ENCODE measurements at regions not wholly inside any gene's neighbourhood (a gene's known extent, or its start where the extent isn't known, plus 50 kb on each side); places are given as distances from the start of the nearest gene placed in this dataset.

DNA sequence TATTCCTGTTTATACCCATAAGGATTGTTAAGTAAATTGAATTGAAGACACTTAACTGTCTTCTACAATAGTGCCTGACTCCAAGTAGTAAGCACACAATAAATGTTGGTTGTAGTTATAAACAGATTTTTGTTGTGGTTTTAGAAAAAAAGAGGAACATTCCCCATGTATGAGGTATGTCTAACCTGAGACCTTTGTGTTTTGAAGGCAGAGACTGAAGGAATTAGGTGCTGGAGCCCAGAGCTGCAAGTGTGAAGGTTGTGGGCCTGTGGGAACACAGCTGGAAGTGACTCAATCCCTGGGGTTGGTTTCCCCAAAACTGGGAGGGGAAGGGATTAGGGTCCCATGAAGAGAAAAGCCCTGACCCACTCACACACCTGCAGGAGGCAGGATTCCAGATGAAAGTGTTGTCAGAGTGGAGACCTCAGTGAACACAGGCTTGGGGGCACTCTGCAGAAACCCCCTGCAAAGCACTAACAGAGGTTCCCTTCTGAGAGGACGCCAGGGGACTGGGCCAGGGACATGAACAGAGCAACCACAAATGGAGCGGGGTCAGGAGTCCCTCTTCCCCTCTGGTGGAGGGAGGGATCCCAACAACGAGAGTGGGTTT lies 265.1 kb upstream of the KLF14 start:
- DNase-seq (ENCODE audit: low read depth): no peak

DNA sequence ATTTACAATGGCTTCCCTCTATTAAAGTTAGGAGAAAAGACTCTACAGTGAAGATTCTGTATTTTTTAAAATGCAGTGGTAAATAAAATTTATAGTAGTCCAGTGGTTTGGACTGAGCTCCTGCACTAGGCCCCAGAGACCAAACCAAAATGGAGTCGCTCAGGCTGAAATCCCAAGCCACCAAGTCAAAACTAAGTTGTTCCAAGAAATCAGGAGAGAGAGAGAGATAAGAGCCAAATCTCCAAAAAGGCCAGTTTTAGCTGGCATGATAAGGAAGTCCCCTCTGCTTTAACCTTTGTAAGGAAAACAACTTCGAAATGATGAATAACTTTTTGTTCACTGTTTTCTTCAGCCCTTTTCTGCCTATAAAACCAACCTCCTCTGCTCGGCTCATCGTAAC lies 265.9 kb upstream of the KLF14 start:
- no peak for DNase-seq (ENCODE audit: low read depth)

DNA sequence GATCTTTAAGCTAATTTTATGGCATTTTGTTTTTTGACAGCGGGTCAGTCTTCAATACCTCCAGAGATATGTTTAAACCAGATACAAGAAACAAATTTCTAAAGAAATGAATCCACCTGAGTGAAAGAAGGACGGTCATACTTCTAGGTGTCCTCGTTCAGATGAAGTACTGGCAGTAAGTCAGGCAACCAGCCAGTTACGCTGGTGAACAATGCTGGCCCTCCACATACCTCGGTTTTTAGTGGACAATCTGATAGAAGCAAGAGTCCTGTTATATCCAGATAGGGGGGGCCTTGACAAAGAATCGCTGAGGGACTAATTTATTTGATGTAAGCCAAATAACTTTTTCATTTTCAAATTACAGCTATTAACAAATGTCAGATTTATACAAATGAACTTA lies 266.4 kb upstream of the KLF14 start:
- DNase-seq (ENCODE audit: low read depth): no peak

DNA sequence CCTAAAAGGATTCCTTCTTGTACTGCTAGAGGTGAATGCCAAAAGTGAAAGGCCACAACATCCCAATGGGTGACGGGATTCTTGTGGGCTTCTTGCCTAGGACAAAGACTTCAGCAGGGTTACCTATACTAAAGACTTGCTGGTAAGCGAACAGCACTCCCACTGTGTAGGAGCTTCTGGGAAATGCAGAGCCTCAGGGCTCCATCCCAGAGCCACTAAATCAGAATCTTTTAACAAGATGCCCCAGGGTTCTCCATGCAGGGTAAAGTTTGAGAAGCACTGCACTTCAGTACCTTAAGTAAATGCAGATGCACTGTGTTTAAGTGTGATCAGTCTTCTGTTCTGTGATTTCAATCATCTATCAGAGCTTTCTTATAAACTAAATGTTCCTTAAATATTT lies 266.9 kb upstream of the KLF14 start:
- DNase-seq (ENCODE audit: low read depth): no peak

DNA sequence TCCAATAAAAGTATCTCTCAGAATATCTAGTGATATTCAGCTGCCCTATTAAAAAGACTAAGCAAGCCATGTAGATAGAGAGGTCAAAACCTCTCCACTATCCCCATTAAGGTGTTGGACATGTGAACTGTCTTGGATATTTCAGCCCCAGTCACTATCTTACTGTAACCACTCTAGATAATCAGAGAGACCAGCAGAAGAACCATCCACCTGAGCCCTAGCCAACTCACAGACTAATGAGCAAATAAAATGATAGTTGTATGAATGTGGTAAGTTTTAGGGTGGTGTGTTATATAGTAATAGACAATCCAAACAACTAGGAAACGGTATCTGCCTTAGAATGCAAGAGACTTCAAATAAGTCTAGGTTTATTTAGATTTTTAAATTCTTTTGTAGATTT lies 268.6 kb upstream of the KLF14 start:
- DNase-seq (ENCODE audit: low read depth): no peak

DNA sequence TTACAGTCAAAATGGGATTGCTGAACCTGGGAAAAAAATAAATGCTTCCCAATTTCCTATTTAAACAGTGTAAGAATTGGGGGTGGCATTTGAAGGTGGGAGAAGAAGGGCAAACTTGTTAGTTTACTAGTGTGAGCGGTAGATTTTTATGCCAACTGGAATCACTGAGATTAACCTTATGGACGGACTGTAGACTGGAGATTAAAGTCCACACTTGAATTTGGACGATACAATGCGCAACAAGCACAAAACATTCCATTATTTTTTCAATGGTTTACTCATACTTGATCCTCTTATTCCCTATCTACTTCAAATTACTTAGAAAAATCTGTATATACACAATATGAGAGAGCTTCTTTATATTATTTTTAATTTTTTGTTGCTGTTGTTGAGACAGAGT lies 269.6 kb upstream of the KLF14 start:
- no peak for DNase-seq (ENCODE audit: low read depth)

DNA sequence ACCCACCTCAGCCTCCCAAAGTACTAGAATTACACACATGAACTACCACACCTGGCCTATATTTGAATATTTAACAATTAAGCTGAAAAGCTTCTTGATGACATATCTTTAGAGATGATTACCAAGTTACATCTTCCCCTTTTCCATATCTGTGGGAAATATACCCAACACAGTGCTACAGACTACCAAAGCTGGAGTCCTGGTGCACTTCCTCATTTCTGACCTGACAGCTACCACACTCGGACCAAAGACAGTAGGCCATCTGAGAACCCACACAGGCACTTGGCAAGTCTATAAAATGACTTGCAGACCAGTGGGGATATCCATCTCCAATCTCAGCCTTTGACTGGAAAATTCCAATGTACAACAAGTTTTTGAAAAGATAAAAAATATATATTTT lies 270.4 kb upstream of the KLF14 start:
- DNase-seq (ENCODE audit: low read depth): no peak

DNA sequence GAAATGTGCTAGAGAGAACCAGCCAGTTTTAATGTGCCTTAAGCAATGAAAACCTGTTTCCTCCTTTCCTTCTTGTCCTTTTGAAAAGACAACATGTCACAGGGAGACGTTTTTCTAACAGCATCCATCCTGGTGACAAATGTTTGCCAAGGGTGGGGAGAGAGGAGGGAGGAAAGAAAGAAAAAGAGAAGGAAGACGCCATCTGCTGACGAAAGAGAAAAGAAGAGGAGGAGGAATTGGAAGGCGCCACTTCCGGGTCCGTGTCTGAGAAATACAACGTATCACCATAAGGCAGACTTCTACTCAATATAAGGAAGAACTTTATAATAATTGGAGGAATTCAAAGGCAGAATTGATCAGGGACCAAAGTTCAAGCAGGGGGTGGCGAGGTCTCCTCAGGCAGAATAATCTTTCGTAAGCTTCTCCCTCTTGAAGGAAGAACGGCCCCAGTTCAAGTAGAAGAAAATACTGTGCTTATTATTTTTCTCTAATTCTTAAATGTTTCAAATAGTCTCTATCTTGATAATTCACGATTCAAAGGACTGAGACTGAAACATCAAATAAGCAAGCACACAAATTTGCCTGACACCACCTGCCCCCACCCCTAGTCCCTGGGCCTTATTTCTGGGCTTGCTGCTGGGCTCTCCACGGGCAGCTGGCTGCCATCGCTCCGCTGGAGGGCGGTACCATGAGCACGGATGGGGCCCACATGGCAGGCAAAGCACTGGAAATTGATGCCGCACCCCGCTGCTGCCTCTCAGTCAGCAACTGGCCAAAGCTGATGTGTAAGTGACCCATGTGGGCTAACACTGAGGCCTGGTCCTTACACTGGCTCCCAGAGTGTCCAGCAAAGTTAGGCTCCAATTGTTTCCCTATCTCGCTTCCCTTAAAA lies 273.7 kb upstream of the KLF14 start:
- peak; percentile 37 for DNase-seq (ENCODE audit: low read depth)

DNA sequence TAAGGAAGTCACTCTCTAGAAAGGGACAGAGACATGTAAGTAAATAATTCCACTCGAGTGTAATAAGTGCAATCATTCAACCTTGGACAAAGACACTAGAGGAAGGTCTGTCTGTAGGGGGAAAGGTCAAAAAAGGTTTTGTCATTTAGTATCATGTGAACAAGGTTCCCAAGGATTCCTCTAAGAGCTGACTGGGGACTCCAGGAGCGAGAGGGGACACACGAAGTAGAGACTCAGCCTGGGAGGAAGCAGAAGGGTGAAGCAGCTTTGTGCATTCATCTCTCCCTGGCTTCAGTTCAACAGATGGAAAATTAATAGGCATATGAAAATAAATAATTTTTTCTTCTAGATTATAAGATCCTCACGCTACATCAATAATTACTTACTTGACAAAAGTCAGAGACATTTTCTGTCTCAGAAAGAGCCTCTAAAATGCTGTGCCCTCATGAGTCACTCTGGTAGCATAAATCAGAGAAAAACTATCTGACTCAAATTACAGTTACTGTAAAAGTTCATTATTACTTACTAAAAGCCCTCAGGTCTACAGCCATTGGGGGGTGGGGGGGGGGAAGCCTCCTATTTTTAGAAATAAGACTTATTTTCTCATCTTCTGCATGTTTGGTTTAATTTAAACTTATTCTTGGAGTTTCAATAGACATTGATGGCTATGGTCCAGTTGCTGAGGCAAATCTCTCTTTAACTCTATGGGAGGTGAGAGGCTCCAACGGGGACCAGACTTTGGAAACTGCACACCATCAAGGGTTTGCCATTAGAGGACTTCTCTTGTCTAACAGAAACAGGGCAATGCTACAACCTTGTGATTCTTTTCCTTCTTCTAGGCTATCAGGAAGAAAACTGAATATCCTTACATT lies 275.1 kb upstream of the KLF14 start:
- no peak for DNase-seq (ENCODE audit: low read depth)

DNA sequence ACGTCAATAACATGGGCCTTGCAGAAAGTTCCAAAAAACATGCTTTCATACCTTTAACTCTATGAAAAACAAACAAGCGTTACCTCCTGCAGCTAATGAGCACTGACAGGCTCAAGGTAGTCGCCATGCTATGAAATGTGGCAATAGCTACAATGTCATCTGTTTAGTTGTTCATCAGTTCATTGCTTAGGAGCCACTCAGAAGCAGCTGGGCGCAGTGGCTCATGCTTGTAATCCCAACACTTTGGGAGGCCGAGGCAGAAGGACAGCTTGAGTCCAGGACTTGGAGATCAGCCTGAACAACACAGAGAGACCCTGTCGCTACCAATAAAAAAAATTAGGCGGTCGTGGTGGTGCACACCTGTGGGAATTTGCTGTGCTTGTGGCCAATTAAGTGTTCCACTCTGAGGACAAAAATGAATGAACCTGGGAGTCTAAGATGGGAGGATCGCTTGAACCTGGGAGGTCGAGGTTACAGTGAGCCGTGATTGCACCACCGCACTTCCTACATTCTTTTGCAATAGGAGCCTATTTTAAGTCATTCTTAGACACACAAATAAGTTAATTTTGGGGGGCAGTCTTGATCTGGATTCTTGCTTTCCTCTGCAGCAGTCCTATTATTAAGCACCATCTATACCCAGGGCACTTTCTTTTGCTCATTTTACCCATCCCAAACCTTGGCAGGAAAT lies 276.2 kb upstream of the KLF14 start:
- DNase-seq (ENCODE audit: low read depth): no peak

DNA sequence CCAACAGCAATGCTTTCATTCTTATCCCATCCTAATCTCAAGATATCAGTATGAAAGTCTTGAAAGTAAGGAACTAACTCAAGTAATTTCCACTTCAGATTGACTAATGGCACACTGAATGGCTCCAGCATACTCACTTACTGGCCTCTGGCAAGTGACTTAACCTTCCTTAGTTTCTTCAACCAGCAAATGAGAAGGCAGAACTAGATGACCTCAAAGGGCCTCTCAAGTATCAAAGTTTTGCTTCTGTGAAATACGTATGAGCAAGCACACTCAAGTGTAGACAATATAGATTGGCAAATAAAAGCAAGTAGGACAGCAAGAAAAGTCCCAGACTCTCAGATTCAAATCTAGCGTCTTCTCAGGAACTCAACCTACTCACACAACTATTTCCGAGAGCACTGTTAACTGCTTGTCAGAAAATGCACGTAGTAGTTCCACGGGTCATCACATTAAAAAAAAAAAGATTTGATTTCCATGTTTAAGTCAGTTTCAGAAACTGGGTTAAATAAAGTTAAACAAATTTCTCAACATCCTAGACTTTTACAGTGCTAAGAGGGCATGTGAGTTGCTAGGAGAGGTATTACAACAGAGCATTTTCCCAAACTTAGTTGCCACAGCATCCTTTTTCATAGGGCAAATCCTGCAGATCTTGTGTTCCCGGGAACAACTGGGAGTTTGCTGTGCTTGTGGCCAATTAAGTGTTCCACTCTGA lies 276.9 kb upstream of the KLF14 start:
- no peak for DNase-seq (ENCODE audit: low read depth)

DNA sequence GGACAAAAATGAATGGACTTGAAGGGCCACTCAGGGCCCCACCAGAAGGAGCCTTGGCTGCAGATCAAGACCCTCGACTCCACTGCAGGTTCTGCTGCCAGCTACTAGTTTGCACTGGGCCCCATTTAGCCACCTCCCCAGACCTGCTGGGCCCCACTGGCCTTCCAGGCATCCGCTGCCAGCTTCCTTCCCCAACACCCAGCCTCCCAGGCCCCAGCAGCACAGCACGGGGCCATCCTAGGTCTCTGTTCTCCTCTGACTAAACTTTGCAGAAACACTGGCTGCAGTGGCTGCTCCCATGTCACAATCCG lies 277.4 kb upstream of the KLF14 start:
- no peak for DNase-seq (ENCODE audit: low read depth)

DNA sequence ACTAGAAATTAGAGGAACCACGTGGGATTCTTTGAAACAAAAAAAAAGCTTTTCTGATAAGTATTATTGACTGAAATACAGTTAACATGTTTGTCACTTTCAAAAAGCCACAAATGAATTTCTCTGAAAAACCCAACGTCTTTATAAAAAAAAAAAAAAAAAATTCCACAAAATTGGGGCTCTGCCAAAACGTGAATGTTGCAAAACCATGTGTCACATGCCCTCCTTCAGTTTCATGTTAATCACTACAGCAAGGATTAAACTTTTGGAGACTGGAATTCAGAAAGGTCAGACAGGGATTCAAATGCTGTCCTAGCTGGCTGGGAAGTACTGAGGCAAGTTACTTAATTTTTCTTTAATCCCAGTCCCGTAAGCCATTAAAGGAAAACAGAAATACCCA lies 278.0 kb upstream of the KLF14 start:
- no peak for DNase-seq (ENCODE audit: low read depth)

DNA sequence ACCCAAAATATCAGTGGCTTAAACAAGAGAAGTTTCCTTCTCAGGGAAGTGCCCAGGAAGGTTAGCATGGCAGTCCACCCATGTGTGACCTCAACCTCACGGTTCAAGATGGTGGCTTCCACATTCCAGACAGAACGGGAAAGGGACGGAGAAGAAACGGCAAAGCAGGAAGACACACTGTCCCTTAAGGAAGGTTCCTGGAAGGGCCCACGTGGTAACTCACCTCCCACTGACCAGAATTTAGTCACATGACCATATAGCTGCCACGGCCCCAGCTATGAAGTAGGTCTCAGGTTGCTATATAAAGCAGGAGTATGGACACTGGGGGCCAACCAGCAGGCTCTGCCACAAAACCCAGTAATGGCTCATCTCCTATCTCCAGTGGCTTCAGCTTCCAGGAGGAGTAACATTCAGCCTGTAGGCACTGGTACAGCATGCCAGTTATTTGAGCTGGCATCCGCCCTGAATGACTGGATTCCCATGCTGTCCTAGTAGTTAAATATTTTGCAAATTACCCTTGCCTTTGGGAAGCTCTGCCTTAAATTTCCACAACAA lies 278.5 kb upstream of the KLF14 start:
- no peak for DNase-seq (ENCODE audit: low read depth)

DNA sequence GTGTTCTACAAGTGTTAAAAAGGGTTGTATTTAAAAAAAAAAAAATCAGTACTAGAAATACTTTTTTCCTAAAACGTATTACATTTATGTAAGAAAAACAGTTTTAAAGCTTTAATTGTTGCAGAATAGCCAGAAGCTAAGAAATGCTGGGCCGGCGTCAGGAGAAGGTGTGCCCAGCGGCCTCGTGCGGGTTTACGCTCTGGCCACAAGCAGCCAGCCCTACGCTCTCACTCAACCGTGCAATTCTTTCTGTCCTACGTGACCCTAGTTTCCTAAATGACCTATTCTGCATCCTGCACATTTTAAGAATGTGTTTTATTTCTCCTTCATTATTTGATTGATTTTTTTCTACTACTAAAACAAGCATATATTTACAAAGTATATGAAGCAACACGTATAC lies 279.7 kb upstream of the KLF14 start:
- no peak for DNase-seq (ENCODE audit: low read depth)

DNA sequence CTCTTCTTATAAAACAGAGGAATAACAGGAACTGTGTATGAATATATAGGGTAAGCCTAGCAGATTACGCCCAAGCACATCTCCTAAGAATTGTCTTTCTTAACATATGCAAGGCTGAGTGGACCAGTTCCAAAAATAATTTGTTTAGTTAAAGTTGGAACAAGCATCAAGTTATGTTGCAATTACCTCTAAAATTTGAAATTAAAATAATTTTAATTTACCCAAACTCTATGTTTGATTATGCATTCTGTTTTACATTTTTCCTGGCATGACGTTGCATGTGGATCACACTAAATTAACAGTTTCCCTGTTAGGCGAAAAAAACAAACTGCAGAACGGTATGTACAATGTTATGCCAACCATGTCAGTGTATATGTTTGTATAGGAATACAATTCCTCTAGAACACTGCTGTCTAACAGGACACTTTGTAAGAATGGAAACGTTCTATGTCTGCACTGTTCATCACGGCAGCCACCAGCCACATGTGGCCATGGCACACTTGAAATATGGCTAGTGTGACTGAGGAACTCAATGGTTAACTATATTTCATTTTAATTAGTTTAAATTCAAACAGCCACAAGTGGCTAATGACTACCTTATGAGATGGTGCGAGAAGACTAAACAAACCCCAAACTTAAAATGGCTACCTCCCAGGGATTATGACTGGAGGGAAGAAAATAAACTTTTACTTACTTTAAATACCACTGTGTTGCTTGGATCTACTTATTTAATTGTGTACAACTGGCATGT lies 281.1 kb upstream of the KLF14 start:
- DNase-seq (ENCODE audit: low read depth): no peak

DNA sequence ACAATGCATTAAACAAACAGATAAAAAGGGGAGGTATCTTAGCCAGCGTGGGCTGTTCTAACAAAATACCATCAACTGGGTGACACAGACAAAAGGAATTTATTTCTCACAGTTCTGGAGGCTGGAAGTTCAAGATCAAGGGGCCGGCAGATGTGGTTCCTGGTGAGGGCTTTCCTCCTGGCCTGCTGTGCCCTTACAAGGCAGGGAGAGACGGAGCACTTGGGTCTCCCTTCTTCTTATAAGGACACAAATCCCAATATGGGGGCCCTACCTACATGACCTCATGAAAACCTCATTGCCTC lies 281.6 kb upstream of the KLF14 start:
- DNase-seq (ENCODE audit: low read depth): no peak

DNA sequence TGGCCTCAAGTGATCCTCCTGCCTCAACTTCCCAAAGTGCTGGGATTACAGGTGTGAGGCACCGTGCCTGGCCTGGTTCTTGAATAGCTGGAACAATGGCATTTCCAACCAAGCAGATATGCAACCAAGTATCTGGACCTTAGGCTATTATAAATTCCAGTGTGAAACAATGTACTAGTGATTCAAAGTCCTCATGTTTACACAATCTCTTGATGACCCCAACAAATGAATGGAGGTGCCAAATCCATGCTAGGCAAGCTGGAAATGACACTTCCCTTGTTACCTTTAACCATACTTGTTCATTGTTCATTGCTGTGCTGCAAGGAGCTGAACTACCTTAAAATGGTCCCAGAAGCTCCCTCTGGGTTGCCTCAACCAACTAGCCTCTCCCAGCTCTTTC lies 282.2 kb upstream of the KLF14 start:
- DNase-seq (ENCODE audit: low read depth): no peak

DNA sequence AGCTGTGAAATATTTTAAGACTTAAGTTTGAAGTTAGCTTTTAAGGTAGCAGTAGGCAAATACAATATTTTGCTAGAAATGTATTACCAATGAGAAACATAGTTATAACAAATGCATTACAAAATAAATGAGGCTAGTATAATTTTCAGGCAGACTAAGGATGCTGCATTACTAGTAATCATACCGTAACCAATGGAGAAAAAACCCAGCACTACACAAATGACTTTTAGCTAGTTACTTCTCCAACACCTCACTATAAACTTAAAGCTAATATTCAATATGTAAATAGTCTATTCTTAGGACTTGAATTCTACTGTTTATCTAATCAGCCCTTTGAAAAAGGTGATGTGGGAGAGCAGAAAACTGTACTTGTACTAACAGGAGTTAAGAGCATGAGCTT lies 285.3 kb upstream of the KLF14 start:
- DNase-seq (ENCODE audit: low read depth): no peak

DNA sequence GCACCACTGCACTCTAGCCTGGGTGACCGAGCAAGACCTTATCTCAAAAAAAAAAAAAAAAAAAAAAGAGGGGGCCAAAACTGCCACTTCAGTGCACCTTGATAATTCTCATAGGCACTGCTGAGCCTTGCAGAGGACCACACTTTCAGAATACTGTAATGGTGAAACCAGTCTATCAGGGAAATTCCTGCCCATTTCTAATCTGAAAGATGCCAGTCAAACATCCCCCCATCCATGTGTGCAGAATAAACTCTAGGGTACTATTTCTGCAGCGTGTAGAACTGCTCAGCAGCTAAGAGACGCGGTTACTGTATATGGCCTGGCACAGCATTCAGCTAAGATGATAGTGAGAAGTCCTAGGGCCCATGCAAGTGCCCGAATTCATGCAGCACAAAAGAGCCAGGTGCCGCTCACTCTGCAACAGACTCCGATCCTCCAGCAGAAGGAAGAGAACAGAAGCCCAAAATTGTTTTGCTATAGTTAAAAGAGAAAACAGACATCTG lies 286.8 kb upstream of the KLF14 start:
- no peak for DNase-seq (ENCODE audit: low read depth)

DNA sequence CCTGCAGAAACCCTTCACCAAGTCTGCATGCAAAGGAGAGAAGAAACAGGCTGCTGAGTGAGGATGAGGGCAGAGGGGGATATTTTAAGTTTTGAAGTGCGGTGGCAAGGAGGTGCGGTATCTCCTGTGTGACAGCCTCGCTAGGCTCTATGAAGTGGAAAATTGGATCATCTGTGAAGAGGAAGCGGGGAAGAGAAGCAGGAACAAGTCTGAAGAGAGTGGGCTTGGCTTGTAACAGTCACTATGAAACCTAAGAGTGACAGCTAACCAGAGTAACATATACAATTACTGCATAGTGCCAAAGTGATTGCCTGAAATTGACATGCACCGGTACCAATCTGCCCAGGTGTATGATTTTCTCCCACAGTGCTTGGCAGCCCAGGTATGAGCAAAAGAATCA lies 287.5 kb upstream of the KLF14 start:
- no peak for DNase-seq (ENCODE audit: low read depth)
